Activated B cell treated with CpG ODN at 0.5 μM for 24 hours (primary cell): ENCODE measurements at regions not wholly inside any gene's neighbourhood (a gene's known extent, or its start where the extent isn't known, plus 50 kb on each side); places are given as distances from the start of the nearest gene placed in this dataset.

ENCODE experiments used
- ATAC-seq: fragments of 200-7000 bp; cut with Tn5 transposase; one replicate; pipeline ENCODE4 v1.10.0; 2021; ENCODE audit warnings: low read depth, mild to moderate bottlenecking, moderate library complexity
- CTCF ChIA-PET: fragments of 350-600 bp; sonication (Branson Sonifier 250); formaldehyde crosslinking; loops from one replicate; lab custom pipeline; 2021; ENCODE audit warnings: antibody characterized with exemption; lab: Charles Lee
- POLR2A ChIA-PET: fragments of 350-600 bp; sonication (Branson Sonifier 250); formaldehyde crosslinking; loops from one replicate; lab custom pipeline; 2021; ENCODE audit warnings: antibody characterized with exemption; lab: Charles Lee
- DNase-seq: peaks from one replicate; pipeline ENCODE4 v3.0.0; 2022
- H3K27ac Mint-ChIP-seq: one replicate; pipeline ENCODE4 v1.8.0; 2020; ENCODE audit warnings: mixed read lengths
- H3K27me3 Mint-ChIP-seq: one replicate; pipeline ENCODE4 v1.8.0; 2021; ENCODE audit warnings: mixed read lengths
- H3K36me3 Mint-ChIP-seq: one replicate; pipeline ENCODE4 v1.8.0; 2021; ENCODE audit warnings: low read depth, mixed read lengths
- H3K4me1 Mint-ChIP-seq: one replicate; pipeline ENCODE4 v1.8.0; 2021; ENCODE audit warnings: mixed read lengths
- H3K4me3 Mint-ChIP-seq: one replicate; pipeline ENCODE4 v1.8.0; 2020; ENCODE audit warnings: mild to moderate bottlenecking, mixed read lengths
- H3K9me3 Mint-ChIP-seq: one replicate; pipeline ENCODE4 v1.8.0; 2020; ENCODE audit warnings: mixed read lengths
- intact Hi-C: fragments of 100-400 bp; cut with micrococcal nuclease; formaldehyde crosslinking; loops from one replicate; pipeline ENCODE4 v1.15.1; 2024
- TF ChIP-seq, protein P1 (sequence below): fragments of 200-600 bp; IDR thresholded peaks from one replicate; pipeline ENCODE4 v1.8.0; 2022; ENCODE audit warnings: antibody characterized with exemption, mild to moderate bottlenecking

DNA sequence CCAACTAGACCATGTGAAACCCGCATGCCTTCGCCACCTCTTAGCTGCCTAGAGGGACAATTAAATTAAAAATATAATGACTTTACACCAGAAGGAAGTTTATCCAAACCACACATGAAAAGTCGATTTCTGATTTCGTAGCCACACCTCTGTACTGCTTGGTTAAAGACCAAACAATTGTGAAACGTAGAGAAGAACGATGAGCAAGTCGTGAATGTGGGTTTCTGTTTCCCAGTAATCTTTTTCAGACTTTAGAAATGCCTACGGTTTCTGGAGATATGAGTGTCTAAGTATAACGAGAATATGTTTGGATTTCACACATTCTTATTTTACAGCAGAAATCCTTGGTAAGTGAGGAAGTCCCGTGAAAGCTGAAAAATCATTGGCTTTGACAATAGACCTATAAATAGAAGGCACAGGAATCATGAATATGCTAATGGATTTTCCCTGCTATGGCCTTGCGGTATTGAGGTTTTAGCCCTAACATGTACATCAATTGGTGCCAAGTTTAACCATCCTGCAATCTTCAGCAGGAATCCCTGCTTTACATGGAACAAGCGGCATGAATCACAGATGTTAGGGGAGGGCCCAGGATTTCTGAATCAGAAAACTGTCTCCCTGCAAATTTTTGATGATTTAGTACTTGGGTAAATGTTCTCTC, 105.6 kb downstream of the TTC32 start:
- TF ChIP-seq, protein P1, sequence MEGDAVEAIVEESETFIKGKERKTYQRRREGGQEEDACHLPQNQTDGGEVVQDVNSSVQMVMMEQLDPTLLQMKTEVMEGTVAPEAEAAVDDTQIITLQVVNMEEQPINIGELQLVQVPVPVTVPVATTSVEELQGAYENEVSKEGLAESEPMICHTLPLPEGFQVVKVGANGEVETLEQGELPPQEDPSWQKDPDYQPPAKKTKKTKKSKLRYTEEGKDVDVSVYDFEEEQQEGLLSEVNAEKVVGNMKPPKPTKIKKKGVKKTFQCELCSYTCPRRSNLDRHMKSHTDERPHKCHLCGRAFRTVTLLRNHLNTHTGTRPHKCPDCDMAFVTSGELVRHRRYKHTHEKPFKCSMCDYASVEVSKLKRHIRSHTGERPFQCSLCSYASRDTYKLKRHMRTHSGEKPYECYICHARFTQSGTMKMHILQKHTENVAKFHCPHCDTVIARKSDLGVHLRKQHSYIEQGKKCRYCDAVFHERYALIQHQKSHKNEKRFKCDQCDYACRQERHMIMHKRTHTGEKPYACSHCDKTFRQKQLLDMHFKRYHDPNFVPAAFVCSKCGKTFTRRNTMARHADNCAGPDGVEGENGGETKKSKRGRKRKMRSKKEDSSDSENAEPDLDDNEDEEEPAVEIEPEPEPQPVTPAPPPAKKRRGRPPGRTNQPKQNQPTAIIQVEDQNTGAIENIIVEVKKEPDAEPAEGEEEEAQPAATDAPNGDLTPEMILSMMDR: no peak
- H3K9me3 Mint-ChIP-seq: no peaks in the 10 kb centered on the region
- ChIA-PET CTCF (no interaction called here), POLR2A (no interaction called here)
- no peaks in the 10 kb centered on the region for H3K4me1 Mint-ChIP-seq
- no peak overlapping the region for H3K27ac Mint-ChIP-seq
- H3K27me3 Mint-ChIP-seq: peaks cover 5% of the 10 kb centered on the region
- ATAC-seq: no peak
- H3K4me3 Mint-ChIP-seq: no peak overlapping the region
- intact Hi-C loops: no loop called here
- no peak for DNase-seq
- H3K36me3 Mint-ChIP-seq: no peaks in the 10 kb centered on the region

- no peaks in the 10 kb centered on the region for H3K36me3 Mint-ChIP-seq
- TF ChIP-seq, protein P1: no peak
- no peak overlapping the region for H3K27ac Mint-ChIP-seq
- ATAC-seq (no peak), DNase-seq (no peak)
- H3K4me1 Mint-ChIP-seq: no peaks in the 10 kb centered on the region
- intact Hi-C loops: no loop called here
- no peak overlapping the region for H3K4me3 Mint-ChIP-seq
- ChIA-PET POLR2A (no interaction called here), CTCF (no interaction called here)
- peaks cover 5% of the 10 kb centered on the region for H3K27me3 Mint-ChIP-seq
- no peaks in the 10 kb centered on the region for H3K9me3 Mint-ChIP-seq
These were observed 108.5 kb downstream of the TTC32 start for GRCh38 chr2:19793132-19793750.

DNA sequence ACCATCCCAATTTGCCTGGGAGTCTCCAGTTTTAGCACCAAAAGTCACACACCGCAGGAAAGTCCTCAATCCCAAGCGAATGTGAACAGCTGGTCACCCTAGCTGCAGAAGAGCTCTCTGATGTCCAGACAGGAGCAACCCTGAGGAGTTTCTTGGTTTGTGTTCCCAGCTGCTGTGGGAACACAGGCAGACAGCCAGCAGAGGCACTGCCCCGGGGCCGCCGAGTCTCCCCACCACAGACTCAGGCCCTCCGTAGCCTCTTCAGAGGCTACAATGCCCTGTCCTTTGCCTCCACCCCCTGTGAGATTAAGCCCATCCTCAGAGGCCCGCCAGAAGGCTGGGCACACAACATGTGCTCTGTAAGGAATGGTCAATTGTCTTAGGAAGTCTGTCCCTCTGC, 111.5 kb downstream of the TTC32 start:
- Mint-ChIP-seq H3K9me3 (no peaks in the 10 kb centered on the region), H3K27me3 (peaks cover 3% of the 10 kb centered on the region), H3K4me3 (no peak overlapping the region), H3K36me3 (no peaks in the 10 kb centered on the region), H3K4me1 (no peaks in the 10 kb centered on the region), H3K27ac (no peak overlapping the region)
- intact Hi-C loops: no loop called here
- TF ChIP-seq, protein P1: no peak
- POLR2A ChIA-PET: no interaction called here
- no peak for DNase-seq
- ATAC-seq: no peak
- CTCF ChIA-PET: no interaction called here

DNA sequence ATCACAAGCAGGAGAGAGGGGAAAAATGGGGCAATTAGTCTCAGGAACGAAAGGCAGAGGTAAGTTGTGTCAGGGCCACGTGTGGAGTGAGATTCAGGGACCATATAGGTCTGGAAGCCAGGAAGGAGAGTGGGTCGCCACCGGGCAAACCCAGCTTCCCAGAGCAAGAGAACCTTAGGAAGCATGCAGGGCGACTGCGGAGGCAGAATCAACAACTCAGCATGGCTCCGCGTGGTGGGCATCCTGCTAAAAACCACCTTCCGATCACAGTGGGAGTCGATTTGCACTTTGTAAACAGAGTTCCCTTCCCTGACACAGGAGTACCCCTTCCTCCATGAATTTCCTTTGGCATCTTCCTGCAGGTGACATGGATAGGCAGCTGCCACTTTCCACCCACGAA, 114.6 kb downstream of the TTC32 start:
- TF ChIP-seq, protein P1: no peak
- no peaks in the 10 kb centered on the region for H3K4me1 Mint-ChIP-seq
- H3K36me3 Mint-ChIP-seq: no peaks in the 10 kb centered on the region
- ChIA-PET POLR2A (no interaction called here), CTCF (no interaction called here)
- ATAC-seq (no peak), DNase-seq (no peak)
- no peak overlapping the region for H3K4me3 Mint-ChIP-seq
- no peaks in the 10 kb centered on the region for H3K27me3 Mint-ChIP-seq
- intact Hi-C loops: no loop called here
- H3K27ac Mint-ChIP-seq: no peak overlapping the region
- H3K9me3 Mint-ChIP-seq: no peaks in the 10 kb centered on the region

DNA sequence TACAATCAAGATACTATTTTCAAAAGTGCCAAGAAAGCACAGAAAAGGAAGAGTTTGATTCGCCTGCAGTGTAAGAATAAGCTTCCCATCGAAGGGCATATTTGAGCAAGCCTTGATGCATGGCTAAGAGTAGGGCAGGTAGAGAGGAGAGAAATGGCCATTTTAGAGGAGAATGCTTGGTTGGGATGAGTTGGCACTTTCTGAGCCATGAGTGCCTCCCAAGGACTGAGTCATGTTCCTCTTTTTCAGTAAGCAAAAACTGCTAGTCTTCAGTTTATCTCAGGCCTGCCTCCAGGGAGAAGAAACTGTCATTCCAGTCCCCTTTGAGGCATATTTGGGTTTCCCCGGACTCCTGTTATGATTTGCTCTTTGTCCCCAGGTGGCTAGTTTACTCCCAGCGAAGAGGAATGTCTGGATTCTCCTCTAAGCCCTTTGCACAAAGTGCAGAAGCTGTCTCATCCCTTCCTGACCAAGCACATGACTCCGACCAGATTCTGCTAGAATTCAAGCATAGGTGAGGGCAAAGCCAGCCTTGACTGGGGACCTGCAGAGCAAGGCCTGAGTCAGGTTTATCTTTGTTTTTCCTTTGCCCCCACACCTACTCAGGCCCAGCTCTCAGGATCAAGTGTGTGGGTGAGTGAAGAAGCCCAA, 115.2 kb downstream of the TTC32 start:
- no peaks in the 10 kb centered on the region for H3K9me3 Mint-ChIP-seq
- ChIA-PET CTCF (no interaction called here), POLR2A (no interaction called here)
- ATAC-seq: no peak
- intact Hi-C loops: no loop called here
- no peaks in the 10 kb centered on the region for H3K27me3 Mint-ChIP-seq
- no peak overlapping the region for H3K27ac Mint-ChIP-seq
- H3K4me1 Mint-ChIP-seq: no peaks in the 10 kb centered on the region
- no peaks in the 10 kb centered on the region for H3K36me3 Mint-ChIP-seq
- DNase-seq: no peak
- TF ChIP-seq, protein P1: no peak
- no peak overlapping the region for H3K4me3 Mint-ChIP-seq
